ENCODE measurements at regions not wholly inside any gene's neighbourhood (a gene's known extent, or its start where the extent isn't known, plus 50 kb on each side); places are given as distances from the start of the nearest gene placed in this dataset.

- DNase-seq = no peak
Measured at GRCh38 chr5:74372051-74372450, 268.5 kb downstream of the ENC1 start.

- DNase-seq = no peak
Measured at GRCh38 chr5:74371621-74372020, 268.9 kb downstream of the ENC1 start.

- no peak for DNase-seq
Measured at GRCh38 chr5:74370168-74370567, 270.4 kb downstream of the ENC1 start.

GRCh38 chr5:74369173-74369572 is 271.4 kb downstream of the ENC1 start:
- DNase-seq = no peak

- no peak for DNase-seq
Measured at GRCh38 chr5:74367934-74368333, 272.6 kb downstream of the ENC1 start.

- DNase-seq = no peak
Measured at GRCh38 chr5:74367241-74367733, 273.2 kb downstream of the ENC1 start.

- DNase-seq = no peak
Measured at GRCh38 chr5:74365723-74366122, 274.8 kb downstream of the ENC1 start.

GRCh38 chr5:74364507-74364906 is 276.0 kb downstream of the ENC1 start:
- DNase-seq = no peak

- DNase-seq = no peak
Measured at GRCh38 chr5:74363603-74364205, 276.8 kb downstream of the ENC1 start.

GRCh38 chr5:74361406-74362358 is 278.8 kb downstream of the ENC1 start:
- DNase-seq = no peak

GRCh38 chr5:74360535-74361210 is 279.9 kb downstream of the ENC1 start:
- no peak for DNase-seq

GRCh38 chr5:74357827-74358226 is 282.7 kb downstream of the ENC1 start:
- no peak for DNase-seq

GRCh38 chr5:74356009-74356695 is 284.4 kb downstream of the ENC1 start:
- no peak for DNase-seq

GRCh38 chr5:74355041-74355824 is 285.3 kb downstream of the ENC1 start:
- no peak for DNase-seq

GRCh38 chr5:74352256-74352655 is 288.3 kb downstream of the ENC1 start:
- no peak for DNase-seq

GRCh38 chr5:74342948-74343682 is 297.4 kb downstream of the ENC1 start:
- no peak for DNase-seq

- no peak for DNase-seq
Measured at GRCh38 chr5:74342182-74342581, 298.3 kb downstream of the ENC1 start.

GRCh38 chr5:74341221-74341620 is 299.3 kb downstream of the ENC1 start:
- DNase-seq = no peak

- no peak for DNase-seq
Measured at GRCh38 chr5:74340476-74340875, 300.1 kb downstream of the ENC1 start.

- DNase-seq = no peak
Measured at GRCh38 chr5:74337984-74338310, 302.6 kb downstream of the ENC1 start.

- no peak for DNase-seq
Measured at GRCh38 chr5:74337254-74337983, 303.1 kb downstream of the ENC1 start.

All from activated CD8-positive, alpha-beta memory T cell treated with anti-CD3 and anti-CD28 coated beads for 24 hours (primary cell).